ENCODE measurements at regions not wholly inside any gene's neighbourhood (a gene's known extent, or its start where the extent isn't known, plus 50 kb on each side); places are given as distances from the start of the nearest gene placed in this dataset.

- DNase-seq (ENCODE audit: low read depth) = no peak
- no peak overlapping the region for H3K4me3 ChIP-seq (ENCODE audit: low read length)
- no peak for TF ChIP-seq CTCF (conservative IDR thresholded peaks at IDR 0.05; ENCODE audit: low read depth, low read length)
These were observed 792.3 kb upstream of the NOVA1 start for GRCh38 chr14:27390155-27390554.

GRCh38 chr14:27391331-27391730 lies 793.5 kb upstream of the NOVA1 start:
- no peak for TF ChIP-seq CTCF (conservative IDR thresholded peaks at IDR 0.05; ENCODE audit: low read depth, low read length)
- H3K4me3 ChIP-seq (ENCODE audit: low read length) = no peak overlapping the region
- DNase-seq (ENCODE audit: low read depth) = no peak

- no peak overlapping the region for H3K4me3 ChIP-seq (ENCODE audit: low read length)
- TF ChIP-seq CTCF (conservative IDR thresholded peaks at IDR 0.05; ENCODE audit: low read depth, low read length) = no peak
- no peak for DNase-seq (ENCODE audit: low read depth)
These were observed 794.3 kb upstream of the NOVA1 start for GRCh38 chr14:27392153-27392552.

GRCh38 chr14:27409944-27410343 lies 812.1 kb upstream of the NOVA1 start:
- no peak for TF ChIP-seq CTCF (conservative IDR thresholded peaks at IDR 0.05; ENCODE audit: low read depth, low read length)
- no peak for DNase-seq (ENCODE audit: low read depth)

GRCh38 chr14:27410981-27411380 lies 813.1 kb upstream of the NOVA1 start:
- no peak overlapping the region for H3K4me3 ChIP-seq (ENCODE audit: low read length)
- no peak for TF ChIP-seq CTCF (conservative IDR thresholded peaks at IDR 0.05; ENCODE audit: low read depth, low read length)
- DNase-seq (ENCODE audit: low read depth) = no peak

More at GRCh38 chr14:27409944-27410343, 812.1 kb upstream of the NOVA1 start:
- no peak overlapping the region for H3K4me3 ChIP-seq (ENCODE audit: low read length)

GRCh38 chr14:27427796-27428195 lies 830.0 kb upstream of the NOVA1 start:
- no peak overlapping the region for H3K4me3 ChIP-seq (ENCODE audit: low read length)
- DNase-seq (ENCODE audit: low read depth) = no peak
- no peak for TF ChIP-seq CTCF (conservative IDR thresholded peaks at IDR 0.05; ENCODE audit: low read depth, low read length)

GRCh38 chr14:27435923-27436670 lies 838.3 kb upstream of the NOVA1 start:
- no peak for DNase-seq (ENCODE audit: low read depth)
- H3K4me3 ChIP-seq (ENCODE audit: low read length) = no peak overlapping the region
- no peak for TF ChIP-seq CTCF (conservative IDR thresholded peaks at IDR 0.05; ENCODE audit: low read depth, low read length)
